Activated CD4-positive, alpha-beta T cell treated with anti-CD3 and anti-CD28 coated beads for 36 hours (primary cell): ENCODE measurements at regions not wholly inside any gene's neighbourhood (a gene's known extent, or its start where the extent isn't known, plus 50 kb on each side); places are given as distances from the start of the nearest gene placed in this dataset.

Experiments
- ATAC-seq: fragments of 200-7000 bp; cut with Tn5 transposase; one replicate; pipeline ENCODE4 v1.10.0; 2021; ENCODE audit warnings: mild to moderate bottlenecking, moderate library complexity
- CTCF ChIA-PET: fragments of 350-600 bp; sonication (Branson Sonifier 250); formaldehyde crosslinking; loops from one replicate; lab custom pipeline; 2021; ENCODE audit warnings: antibody characterized with exemption; lab: Charles Lee
- POLR2A ChIA-PET: fragments of 350-600 bp; sonication (Branson Sonifier 250); formaldehyde crosslinking; loops from one replicate; lab custom pipeline; 2021; ENCODE audit warnings: antibody characterized with exemption, inconsistent platforms; lab: Charles Lee
- DNase-seq: peaks from one replicate; pipeline ENCODE4 v3.0.0-alpha.2; 2020
- H3K27ac Mint-ChIP-seq: one replicate; pipeline ENCODE4 v1.8.0; 2021; ENCODE audit warnings: mixed read lengths
- H3K27me3 Mint-ChIP-seq: one replicate; pipeline ENCODE4 v1.8.0; 2021; ENCODE audit warnings: mixed read lengths
- H3K36me3 Mint-ChIP-seq: one replicate; pipeline ENCODE4 v1.8.0; 2021; ENCODE audit warnings: low read depth, mixed read lengths
- H3K4me1 Mint-ChIP-seq: one replicate; pipeline ENCODE4 v1.8.0; 2021; ENCODE audit warnings: mixed read lengths
- H3K4me3 Mint-ChIP-seq: one replicate; pipeline ENCODE4 v1.8.0; 2021; ENCODE audit warnings: mild to moderate bottlenecking, moderate library complexity, mixed read lengths
- H3K9me3 Mint-ChIP-seq: one replicate; pipeline ENCODE4 v1.8.0; 2021; ENCODE audit warnings: low read depth, mixed read lengths
- intact Hi-C, 2 experiments: fragments of 100-400 bp; cut with DNase I in 1 of 2; cut with micrococcal nuclease in 1 of 2; formaldehyde crosslinking; loops; one replicate each; pipeline versions ENCODE4 v1.14.2 to v1.15.1; 2022 to 2024; cut with DNase I, micrococcal nuclease

DNA sequence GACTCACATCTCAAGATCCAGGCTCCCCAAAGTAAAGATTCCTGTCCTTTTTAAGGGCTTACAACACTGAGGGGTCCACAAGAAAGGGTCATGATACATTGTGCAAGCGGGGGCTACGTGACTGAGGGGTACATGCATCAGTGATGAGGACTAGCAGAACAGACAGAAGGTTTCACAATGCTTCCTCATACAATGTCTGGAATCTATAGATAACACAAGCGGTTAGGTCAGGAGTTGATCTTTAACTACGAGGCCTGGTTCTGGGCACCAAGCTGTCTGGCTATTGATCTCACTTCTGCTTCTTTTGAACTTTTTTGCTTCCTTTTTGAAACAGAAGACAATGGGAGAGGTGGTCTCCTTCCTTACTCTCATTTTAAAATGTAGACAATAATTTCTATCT, 718.6 kb downstream of the AMY1C start:
- no peak overlapping the region for H3K27ac Mint-ChIP-seq
- POLR2A ChIA-PET, result no interaction called here
- DNase-seq (no peak), ATAC-seq (no peak)
- no peaks in the 10 kb centered on the region for H3K4me1 Mint-ChIP-seq
- no peak overlapping the region for H3K4me3 Mint-ChIP-seq
- peaks cover 15% of the 10 kb centered on the region for H3K9me3 Mint-ChIP-seq
- CTCF ChIA-PET, result no interaction called here
- intact Hi-C loops, result no loop called here
- H3K36me3 Mint-ChIP-seq, result no peaks in the 10 kb centered on the region
- no peaks in the 10 kb centered on the region for H3K27me3 Mint-ChIP-seq

DNA sequence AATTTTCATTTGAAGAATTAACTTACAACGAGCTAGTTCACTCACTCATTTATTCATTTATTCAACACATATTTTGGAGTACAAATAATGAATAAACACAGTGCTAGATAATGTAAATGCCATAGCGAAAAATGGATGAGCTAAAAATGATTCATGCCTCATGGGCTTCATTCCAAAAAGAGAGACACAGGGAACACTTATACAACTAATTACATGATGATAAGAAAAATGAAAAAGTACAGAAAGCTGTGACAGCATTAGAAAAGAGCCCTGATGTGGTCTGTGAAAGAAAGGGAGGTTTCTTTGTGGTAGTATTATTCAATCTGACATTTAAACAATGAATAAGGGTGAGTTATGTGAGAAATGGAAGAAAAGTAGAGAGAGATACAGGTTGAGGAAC, 726.4 kb downstream of the AMY1C start:
- Mint-ChIP-seq H3K4me3 (no peak overlapping the region), H3K4me1 (no peaks in the 10 kb centered on the region), H3K9me3 (peaks cover 13% of the 10 kb centered on the region), H3K27me3 (no peaks in the 10 kb centered on the region), H3K27ac (no peak overlapping the region), H3K36me3 (no peaks in the 10 kb centered on the region)
- ATAC-seq, result no peak
- CTCF ChIA-PET, result no interaction called here
- intact Hi-C loops, result no loop called here
- POLR2A ChIA-PET, result no interaction called here
- no peak for DNase-seq

DNA sequence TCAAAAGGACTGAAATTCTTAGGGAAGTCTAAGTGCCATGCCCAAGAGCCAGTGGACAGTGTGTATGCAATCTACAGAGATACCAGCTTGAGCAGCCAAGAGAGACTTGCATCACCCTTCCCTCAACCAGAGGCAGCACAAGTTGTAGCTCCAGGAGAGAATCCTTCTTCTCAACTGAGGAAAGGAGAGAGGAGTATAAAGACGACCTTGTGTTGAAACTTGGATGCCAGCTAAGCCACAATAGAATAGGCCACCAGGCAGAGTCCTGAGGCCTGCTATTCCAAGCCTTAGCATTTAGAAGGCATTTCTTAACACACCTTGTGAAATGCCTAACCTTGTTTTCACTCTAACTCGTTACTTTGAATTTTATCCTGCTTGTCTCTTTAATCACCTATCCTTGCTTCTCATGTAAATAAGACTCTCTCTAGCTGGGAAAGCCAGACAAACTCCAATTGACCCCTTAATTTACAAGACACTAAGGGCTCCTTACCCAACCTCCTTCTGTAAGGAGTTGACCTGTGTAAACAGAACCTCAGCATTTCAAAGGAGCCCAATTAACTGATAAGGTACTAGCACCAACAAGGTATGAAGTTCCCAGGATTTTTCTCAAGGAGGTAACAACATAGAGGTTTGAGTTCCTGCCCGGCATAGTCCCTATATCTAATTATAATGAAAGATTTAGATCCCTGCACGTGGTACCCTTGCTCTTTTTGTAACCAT, 738.8 kb downstream of the AMY1C start:
- Mint-ChIP-seq H3K4me3 (no peak overlapping the region), H3K27ac (no peak overlapping the region), H3K4me1 (no peaks in the 10 kb centered on the region), H3K36me3 (no peaks in the 10 kb centered on the region), H3K9me3 (no peaks in the 10 kb centered on the region), H3K27me3 (no peaks in the 10 kb centered on the region)
- POLR2A ChIA-PET, result no interaction called here
- ATAC-seq (no peak), DNase-seq (no peak)
- CTCF ChIA-PET, result interaction anchor here (1.0 kb wide), 1 partner anchor 247 kb away, joined by 3 read pairs; no protein-coding TSS in a partner anchor
- intact Hi-C loops, result loop anchor here in 1 of 2 experiments (2.0 kb wide), 1 partner anchor 20 kb away; no protein-coding TSS in a partner anchor

DNA sequence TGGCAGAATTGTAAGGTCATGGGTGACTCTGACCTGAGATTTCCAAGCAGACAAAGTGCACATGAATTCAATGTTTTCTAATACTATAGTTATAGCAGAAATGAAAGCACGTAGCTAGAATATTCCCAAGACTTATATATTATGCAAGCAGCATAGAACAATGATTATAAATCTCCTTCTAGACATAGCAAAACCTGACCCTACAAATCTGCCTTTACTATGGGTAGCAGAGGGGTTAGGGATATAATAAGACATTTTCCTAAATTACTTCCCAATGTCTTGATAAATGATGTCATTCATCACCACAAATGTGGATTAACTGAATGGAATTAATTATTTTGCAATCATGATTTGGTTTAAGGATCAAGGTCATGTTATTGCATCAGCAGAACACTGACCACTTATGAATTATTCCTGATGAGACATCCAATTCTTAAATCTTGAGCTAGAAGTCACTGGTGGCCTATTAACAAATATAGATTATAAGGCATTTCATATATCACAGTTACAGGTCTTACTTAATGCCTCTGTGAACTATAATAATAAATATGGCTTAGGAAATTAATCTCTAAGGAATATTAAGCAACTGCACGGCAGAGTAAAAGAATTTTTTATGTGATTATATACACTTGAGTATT, 776.6 kb downstream of the AMY1C start:
- Mint-ChIP-seq H3K9me3 (peaks cover 17% of the 10 kb centered on the region), H3K4me3 (no peak overlapping the region), H3K27ac (no peak overlapping the region), H3K4me1 (no peaks in the 10 kb centered on the region), H3K36me3 (no peaks in the 10 kb centered on the region), H3K27me3 (no peaks in the 10 kb centered on the region)
- ChIA-PET POLR2A (no interaction called here), CTCF (no interaction called here)
- intact Hi-C loops, result no loop called here
- ATAC-seq, result no peak
- no peak for DNase-seq

DNA sequence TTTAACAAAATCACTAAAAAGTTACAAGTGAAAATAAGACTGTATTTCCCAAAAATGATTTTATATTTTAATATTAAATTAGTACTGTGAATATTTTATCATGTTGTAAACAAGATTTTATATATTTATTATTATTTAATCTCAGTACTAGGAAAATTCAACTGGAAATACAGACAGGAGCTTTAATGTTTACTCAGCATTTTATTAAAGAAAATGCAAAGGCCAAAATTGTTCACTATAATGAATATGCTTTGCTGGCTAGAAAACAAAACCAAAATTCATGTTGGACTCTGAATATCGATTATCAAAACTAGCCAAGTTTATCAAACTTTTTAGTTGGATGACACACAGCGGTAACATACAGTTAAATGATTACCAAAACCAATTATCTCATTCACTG, 782.3 kb downstream of the AMY1C start:
- H3K4me1 Mint-ChIP-seq, result no peaks in the 10 kb centered on the region
- intact Hi-C loops, result no loop called here
- no peak overlapping the region for H3K27ac Mint-ChIP-seq
- no peaks in the 10 kb centered on the region for H3K27me3 Mint-ChIP-seq
- ATAC-seq (no peak), DNase-seq (no peak)
- ChIA-PET CTCF (no interaction called here), POLR2A (no interaction called here)
- H3K9me3 Mint-ChIP-seq, result peaks cover 11% of the 10 kb centered on the region
- H3K4me3 Mint-ChIP-seq, result no peak overlapping the region
- H3K36me3 Mint-ChIP-seq, result no peaks in the 10 kb centered on the region

DNA sequence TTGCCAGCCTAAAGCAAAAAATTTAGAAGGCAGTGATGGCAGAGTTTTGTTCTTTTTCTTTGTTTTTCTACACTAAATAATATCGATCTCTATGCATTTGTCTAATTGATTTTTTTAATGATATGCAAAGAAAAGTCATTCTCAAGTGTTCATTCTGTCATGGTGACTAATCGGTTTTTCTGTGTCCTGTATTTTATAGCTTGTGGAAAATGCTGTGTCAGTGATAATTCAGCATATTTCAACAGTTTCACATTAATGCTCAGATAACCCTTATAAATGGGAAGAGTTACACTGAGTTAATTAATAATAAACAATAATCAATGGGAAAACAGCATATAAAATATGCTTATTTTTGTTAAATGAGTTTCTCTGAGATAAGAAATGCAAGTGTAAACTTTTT, 824.9 kb downstream of the AMY1C start:
- ATAC-seq, result no peak
- no peak overlapping the region for H3K4me3 Mint-ChIP-seq
- no peak overlapping the region for H3K27ac Mint-ChIP-seq
- CTCF ChIA-PET, result no interaction called here
- peaks cover 3% of the 10 kb centered on the region for H3K9me3 Mint-ChIP-seq
- POLR2A ChIA-PET, result no interaction called here
- H3K4me1 Mint-ChIP-seq, result no peaks in the 10 kb centered on the region
- H3K27me3 Mint-ChIP-seq, result no peaks in the 10 kb centered on the region
- intact Hi-C loops, result no loop called here
- DNase-seq, result no peak
- H3K36me3 Mint-ChIP-seq, result no peaks in the 10 kb centered on the region

DNA sequence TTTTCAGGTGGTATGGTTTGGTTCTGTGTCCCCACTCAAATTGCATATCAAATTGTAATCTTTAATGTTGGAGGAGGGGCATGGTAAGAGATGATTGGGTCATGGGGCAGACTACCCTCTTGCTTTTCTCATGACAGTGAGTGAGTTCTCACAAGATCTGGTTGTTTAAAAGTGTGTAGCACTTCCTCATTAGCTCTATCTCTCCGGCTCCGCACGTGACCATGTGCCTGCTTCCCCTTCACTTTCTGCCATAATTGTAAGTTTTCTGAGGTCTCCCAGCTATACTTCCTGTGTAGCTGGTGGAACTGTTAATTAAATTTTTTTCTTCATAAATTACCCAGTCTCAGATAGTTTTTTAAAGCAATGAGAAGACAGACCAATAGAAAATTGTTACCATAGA, 843.2 kb downstream of the AMY1C start:
- POLR2A ChIA-PET, result no interaction called here
- no peaks in the 10 kb centered on the region for H3K4me1 Mint-ChIP-seq
- intact Hi-C loops, result no loop called here
- H3K27me3 Mint-ChIP-seq, result no peaks in the 10 kb centered on the region
- no peak overlapping the region for H3K4me3 Mint-ChIP-seq
- ATAC-seq, result no peak
- no peak for DNase-seq
- no peaks in the 10 kb centered on the region for H3K36me3 Mint-ChIP-seq
- no peak overlapping the region for H3K27ac Mint-ChIP-seq
- CTCF ChIA-PET, result no interaction called here
- peaks cover 10% of the 10 kb centered on the region for H3K9me3 Mint-ChIP-seq

DNA sequence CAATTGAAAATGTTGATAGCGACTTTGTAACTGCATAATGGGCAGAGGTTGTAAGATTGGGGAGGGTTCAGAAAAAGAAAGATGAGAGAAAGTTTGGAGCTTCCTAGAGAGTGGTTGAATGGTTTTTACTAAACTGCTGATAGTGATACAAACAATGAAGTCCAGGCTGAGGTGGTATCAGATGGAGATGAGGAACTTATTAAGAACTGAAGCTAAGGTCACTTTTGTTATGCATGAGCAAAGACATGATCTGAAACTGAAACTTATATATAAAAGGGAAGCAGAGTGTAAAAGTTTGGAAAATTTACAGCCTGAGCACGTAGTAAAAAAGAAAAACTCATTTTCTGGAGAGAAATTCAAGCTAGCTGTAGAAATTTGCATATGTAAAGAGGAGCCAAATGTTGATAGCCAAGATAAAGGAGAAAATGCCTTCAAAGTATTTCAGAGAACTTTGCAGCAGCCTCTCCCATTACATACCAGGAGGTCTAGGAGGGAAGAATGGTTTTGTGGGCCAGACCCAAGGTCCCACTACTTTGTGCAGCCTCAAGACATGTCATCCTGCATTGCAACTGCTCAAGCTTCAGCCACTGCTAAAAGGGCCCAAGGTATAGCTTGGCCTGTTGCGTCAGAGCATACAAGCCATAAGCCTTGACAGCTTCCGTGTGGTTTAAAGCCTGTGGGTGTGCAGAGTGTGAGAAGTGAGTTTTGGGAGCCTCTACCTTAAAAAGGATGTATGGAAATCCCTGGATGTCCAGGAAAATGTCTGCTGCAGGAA, 843.9 kb downstream of the AMY1C start:
- H3K4me1 Mint-ChIP-seq, result no peaks in the 10 kb centered on the region
- H3K36me3 Mint-ChIP-seq, result no peaks in the 10 kb centered on the region
- intact Hi-C loops, result no loop called here
- no peak overlapping the region for H3K27ac Mint-ChIP-seq
- ATAC-seq (no peak), DNase-seq (no peak)
- H3K9me3 Mint-ChIP-seq, result peaks cover 10% of the 10 kb centered on the region
- no peaks in the 10 kb centered on the region for H3K27me3 Mint-ChIP-seq
- ChIA-PET POLR2A (no interaction called here), CTCF (no interaction called here)
- H3K4me3 Mint-ChIP-seq, result no peak overlapping the region

DNA sequence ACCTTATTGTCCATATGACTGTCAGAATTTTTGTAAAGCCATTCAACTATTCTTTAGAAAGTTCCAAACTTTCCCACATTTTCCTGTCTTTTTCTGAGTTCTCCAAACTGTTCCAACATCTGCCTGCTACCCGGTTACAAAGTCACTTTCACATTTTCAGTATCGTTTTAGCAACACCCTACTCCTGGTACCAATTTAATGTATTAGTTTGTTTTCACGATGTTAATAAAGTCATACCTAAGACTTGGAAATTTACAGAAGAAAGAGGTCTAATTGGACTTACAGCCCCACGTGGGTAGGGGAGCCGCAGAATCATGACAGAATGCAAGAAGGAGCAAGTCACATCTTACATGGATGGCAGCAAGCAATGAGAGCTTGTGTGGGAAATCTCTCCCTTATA, 867.8 kb downstream of the AMY1C start:
- Mint-ChIP-seq H3K36me3 (no peaks in the 10 kb centered on the region), H3K27me3 (no peaks in the 10 kb centered on the region), H3K4me3 (no peak overlapping the region), H3K4me1 (no peaks in the 10 kb centered on the region), H3K9me3 (peaks cover 37% of the 10 kb centered on the region), H3K27ac (no peak overlapping the region)
- ChIA-PET POLR2A (no interaction called here), CTCF (no interaction called here)
- ATAC-seq, result no peak
- no peak for DNase-seq
- intact Hi-C loops, result no loop called here

DNA sequence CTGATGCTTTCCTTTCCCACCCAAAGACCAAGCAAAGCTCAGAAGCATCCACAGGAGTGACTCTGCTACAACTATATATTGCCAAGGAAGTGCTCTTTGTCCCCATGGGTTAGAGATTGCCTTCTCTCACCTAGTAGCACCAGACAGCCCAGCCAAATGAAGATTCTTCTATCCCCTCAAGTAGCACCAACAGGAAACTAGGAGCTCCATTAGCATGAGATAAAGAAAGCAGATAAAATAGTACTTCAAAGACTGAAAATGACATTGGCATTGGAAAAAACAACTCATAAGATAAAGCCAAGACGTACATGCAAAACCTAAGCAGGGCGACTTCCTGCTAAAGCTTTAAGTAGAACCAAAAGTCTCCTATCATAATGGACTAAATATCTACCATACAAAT, 871.5 kb downstream of the AMY1C start:
- ChIA-PET CTCF (no interaction called here), POLR2A (no interaction called here)
- DNase-seq (no peak), ATAC-seq (no peak)
- no peaks in the 10 kb centered on the region for H3K36me3 Mint-ChIP-seq
- H3K9me3 Mint-ChIP-seq, result peaks cover 32% of the 10 kb centered on the region
- H3K27ac Mint-ChIP-seq, result no peak overlapping the region
- no peak overlapping the region for H3K4me3 Mint-ChIP-seq
- intact Hi-C loops, result no loop called here
- no peaks in the 10 kb centered on the region for H3K27me3 Mint-ChIP-seq
- no peaks in the 10 kb centered on the region for H3K4me1 Mint-ChIP-seq

DNA sequence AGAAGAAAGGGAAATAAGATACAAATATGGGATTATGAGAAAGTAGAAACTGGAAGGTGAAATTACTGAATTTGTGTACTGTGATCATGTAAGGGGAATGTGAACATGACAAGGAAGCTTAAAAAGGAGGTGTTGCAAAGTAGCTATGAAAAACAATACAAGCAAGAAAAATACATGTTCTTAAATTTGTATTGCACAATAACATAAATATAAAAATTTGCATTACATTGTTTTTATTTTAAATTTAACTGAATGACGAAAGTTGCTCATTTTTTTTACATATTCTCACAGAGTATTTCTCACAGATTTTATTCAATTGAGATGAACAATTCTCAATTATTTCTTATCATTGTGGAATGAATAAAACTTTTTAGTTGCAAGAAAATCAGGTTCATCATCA, 874.8 kb downstream of the AMY1C start:
- POLR2A ChIA-PET, result no interaction called here
- CTCF ChIA-PET, result no interaction called here
- H3K36me3 Mint-ChIP-seq, result no peaks in the 10 kb centered on the region
- intact Hi-C loops, result no loop called here
- DNase-seq, result no peak
- peaks cover 20% of the 10 kb centered on the region for H3K9me3 Mint-ChIP-seq
- H3K4me1 Mint-ChIP-seq, result no peaks in the 10 kb centered on the region
- ATAC-seq, result no peak
- H3K4me3 Mint-ChIP-seq, result no peak overlapping the region
- H3K27ac Mint-ChIP-seq, result no peak overlapping the region
- no peaks in the 10 kb centered on the region for H3K27me3 Mint-ChIP-seq

DNA sequence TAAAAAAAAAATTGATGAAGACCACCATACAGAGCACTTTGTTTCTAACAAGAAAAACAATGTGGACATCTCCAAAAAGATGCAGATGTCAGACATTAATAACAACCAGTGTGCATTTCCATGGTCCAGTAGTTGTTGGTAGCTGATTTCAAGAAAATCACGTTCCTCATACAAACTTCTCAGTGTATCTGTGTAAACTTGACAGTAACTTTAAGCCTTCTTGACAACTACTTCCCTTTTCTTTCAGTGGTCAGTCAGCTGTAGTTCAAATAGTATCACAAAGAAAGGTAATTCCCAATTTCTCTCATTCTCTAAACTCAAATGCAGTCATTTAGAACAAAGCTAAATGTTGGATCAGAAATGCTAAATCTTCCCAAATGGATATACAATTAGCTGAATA, 879.9 kb downstream of the AMY1C start:
- peaks cover 7% of the 10 kb centered on the region for H3K9me3 Mint-ChIP-seq
- ATAC-seq (no peak), DNase-seq (no peak)
- no peaks in the 10 kb centered on the region for H3K27me3 Mint-ChIP-seq
- no peaks in the 10 kb centered on the region for H3K4me1 Mint-ChIP-seq
- POLR2A ChIA-PET, result no interaction called here
- intact Hi-C loops, result no loop called here
- CTCF ChIA-PET, result no interaction called here
- H3K27ac Mint-ChIP-seq, result no peak overlapping the region
- H3K4me3 Mint-ChIP-seq, result no peak overlapping the region
- H3K36me3 Mint-ChIP-seq, result no peaks in the 10 kb centered on the region
